Chondrocyte (in vitro differentiated cells): ENCODE measurements at regions not wholly inside any gene's neighbourhood (a gene's known extent, or its start where the extent isn't known, plus 50 kb on each side); places are given as distances from the start of the nearest gene placed in this dataset.

ENCODE experiments used
- DNase-seq: peaks from one replicate; pipeline ENCODE4 v3.0.0; 2021; ENCODE audit warnings: mixed read lengths, low spot score
- H3K27ac Mint-ChIP-seq: one replicate; pipeline ENCODE4 v1.8.0; 2021; ENCODE audit warnings: mild to moderate bottlenecking, moderate library complexity, mixed read lengths; ENCODE audit not compliant: unreplicated experiment
- H3K27me3 Mint-ChIP-seq: 2 replicates; pipeline ENCODE4 v1.8.0; 2021; ENCODE audit warnings: low read depth, mixed read lengths
- H3K36me3 Mint-ChIP-seq: 2 replicates; pipeline ENCODE4 v1.8.0; 2021; ENCODE audit warnings: low read depth, mixed read lengths
- H3K4me1 Mint-ChIP-seq: 2 replicates; pipeline ENCODE4 v1.8.0; 2021; ENCODE audit warnings: low read depth, mild to moderate bottlenecking, mixed read lengths
- H3K4me3 Mint-ChIP-seq: one replicate; pipeline ENCODE4 v1.8.0; 2021; ENCODE audit warnings: mild to moderate bottlenecking, moderate library complexity, mixed read lengths; ENCODE audit not compliant: unreplicated experiment
- H3K9me3 Mint-ChIP-seq: 2 replicates; pipeline ENCODE4 v1.8.0; 2021; ENCODE audit warnings: low read depth, mixed read lengths
- CTCF ChIP-seq: fragments of 200-600 bp; sonication (generic); IDR thresholded peaks from 2 replicates; pipeline ENCODE4 v1.5.0; 2021; ENCODE audit warnings: antibody characterized with exemption, mild to moderate bottlenecking, moderate library complexity

- Mint-ChIP-seq H3K4me3 (no peak overlapping the region), H3K27ac (no peak overlapping the region), H3K36me3 (no peaks in the 10 kb centered on the region), H3K9me3 (no peaks in the 10 kb centered on the region), H3K27me3 (no peaks in the 10 kb centered on the region), H3K4me1 (peaks cover 24% of the 10 kb centered on the region)
- TF ChIP-seq CTCF, result no peak
- no peak for DNase-seq
Observed at GRCh38 chr4:158053801-158054200, 119.0 kb downstream of the GASK1B start.

- TF ChIP-seq CTCF, result no peak
- Mint-ChIP-seq H3K36me3 (no peaks in the 10 kb centered on the region), H3K27me3 (no peaks in the 10 kb centered on the region), H3K4me3 (no peak overlapping the region), H3K4me1 (peaks cover 24% of the 10 kb centered on the region), H3K27ac (no peak overlapping the region), H3K9me3 (no peaks in the 10 kb centered on the region)
- DNase-seq, result no peak
Observed at GRCh38 chr4:158053086-158053485, 119.7 kb downstream of the GASK1B start.

DNA sequence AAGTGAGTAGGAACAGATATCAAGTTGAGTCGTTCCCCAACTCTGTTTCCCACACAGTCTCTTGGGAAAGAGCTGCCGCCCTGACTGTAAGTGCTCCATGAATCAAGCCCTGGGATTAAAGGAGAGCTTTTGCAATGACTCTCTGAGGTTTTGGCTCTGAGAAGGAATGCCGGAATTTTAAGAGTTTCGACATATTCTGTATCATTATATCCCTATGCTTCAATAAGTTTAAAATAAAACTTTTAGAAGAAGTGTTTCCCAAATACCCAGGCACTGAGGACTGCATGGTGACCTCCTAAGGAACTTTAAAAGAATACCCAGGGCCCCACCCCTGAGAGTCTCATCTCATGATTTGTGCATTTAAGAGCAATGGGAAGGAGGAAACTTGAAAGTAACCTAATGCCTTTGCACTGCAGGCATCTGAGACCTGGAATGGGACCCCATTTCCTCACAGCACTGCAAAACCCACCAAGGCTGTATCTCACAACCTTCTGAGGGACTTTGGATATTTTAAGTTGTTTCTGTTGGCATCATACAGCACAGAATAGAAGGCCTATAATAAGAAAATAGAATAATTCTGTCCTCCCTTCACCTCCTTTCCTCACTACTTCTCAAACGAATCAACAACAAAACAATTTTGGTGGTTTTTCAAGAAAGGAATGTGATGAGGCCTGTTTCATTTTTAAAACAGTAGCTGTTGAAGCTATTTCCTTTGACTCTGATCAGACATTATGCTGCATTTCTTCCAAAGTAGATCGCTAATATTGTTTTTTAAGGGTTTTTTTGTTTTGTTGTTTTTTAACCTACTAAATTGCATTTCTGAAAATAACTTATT is 121.2 kb downstream of the GASK1B start:
- H3K4me3 Mint-ChIP-seq, result peak overlapping the region; percentile 33
- H3K27ac Mint-ChIP-seq, result peak overlapping the region; percentile 89
- no peaks in the 10 kb centered on the region for H3K9me3 Mint-ChIP-seq
- H3K36me3 Mint-ChIP-seq, result no peaks in the 10 kb centered on the region
- TF ChIP-seq CTCF, result no peak
- no peak for DNase-seq
- no peaks in the 10 kb centered on the region for H3K27me3 Mint-ChIP-seq
- H3K4me1 Mint-ChIP-seq, result peaks cover 24% of the 10 kb centered on the region

DNA sequence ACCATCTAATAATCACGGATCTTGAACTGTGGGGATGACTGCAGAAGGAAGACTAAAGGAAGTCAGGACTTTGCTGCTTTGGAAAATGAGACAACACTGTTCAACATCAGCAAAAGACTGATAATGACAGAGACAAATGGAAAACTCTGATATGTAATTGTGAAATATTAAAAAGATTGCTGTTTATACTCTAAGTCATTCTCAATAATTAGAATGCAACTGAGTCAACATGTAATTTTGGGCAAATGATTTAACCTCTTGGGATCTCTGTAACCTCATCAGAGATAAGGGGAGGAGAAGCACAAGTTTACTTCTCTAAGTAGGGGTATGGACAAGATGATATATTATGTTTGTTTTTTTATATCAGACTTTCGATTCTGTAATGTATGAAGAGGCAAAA is 121.9 kb downstream of the GASK1B start:
- DNase-seq, result no peak
- no peak for TF ChIP-seq CTCF
- no peaks in the 10 kb centered on the region for H3K9me3 Mint-ChIP-seq
- H3K27me3 Mint-ChIP-seq, result no peaks in the 10 kb centered on the region
- H3K36me3 Mint-ChIP-seq, result no peaks in the 10 kb centered on the region
- peak overlapping the region; percentile 33 for H3K4me3 Mint-ChIP-seq
- H3K27ac Mint-ChIP-seq, result peak overlapping the region; percentile 89
- H3K4me1 Mint-ChIP-seq, result peaks cover 30% of the 10 kb centered on the region

DNA sequence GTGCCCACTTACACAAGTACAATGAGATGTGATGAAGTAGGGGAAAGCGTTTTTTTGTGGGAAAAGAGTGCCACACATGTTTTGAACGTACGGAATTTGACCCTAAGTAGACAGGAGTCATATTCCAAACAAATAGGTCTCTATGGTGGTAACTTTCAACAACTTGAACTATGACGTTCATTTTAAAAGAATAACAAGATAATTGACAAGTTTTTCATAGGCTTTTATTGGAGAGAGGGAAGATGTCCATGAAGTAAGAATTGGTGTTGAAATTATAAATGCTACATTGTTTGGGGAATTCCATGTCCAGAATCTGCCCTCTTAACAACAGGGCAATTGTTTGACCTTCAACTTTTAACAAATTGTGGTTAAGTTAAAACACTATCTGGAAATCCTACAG is 126.5 kb downstream of the GASK1B start:
- Mint-ChIP-seq H3K36me3 (no peaks in the 10 kb centered on the region), H3K9me3 (peaks cover 2% of the 10 kb centered on the region), H3K4me3 (no peak overlapping the region), H3K27me3 (no peaks in the 10 kb centered on the region), H3K4me1 (peaks cover 39% of the 10 kb centered on the region), H3K27ac (peak overlapping the region; percentile 10)
- no peak for DNase-seq
- no peak for TF ChIP-seq CTCF
